ENCODE measurements at regions not wholly inside any gene's neighbourhood (a gene's known extent, or its start where the extent isn't known, plus 50 kb on each side); places are given as distances from the start of the nearest gene placed in this dataset.
"Not testable (repeated sequence)": the region's sequence is repeated elsewhere in the genome, so short reads cannot be mapped to it uniquely, and the experiment has no call there.

DNA sequence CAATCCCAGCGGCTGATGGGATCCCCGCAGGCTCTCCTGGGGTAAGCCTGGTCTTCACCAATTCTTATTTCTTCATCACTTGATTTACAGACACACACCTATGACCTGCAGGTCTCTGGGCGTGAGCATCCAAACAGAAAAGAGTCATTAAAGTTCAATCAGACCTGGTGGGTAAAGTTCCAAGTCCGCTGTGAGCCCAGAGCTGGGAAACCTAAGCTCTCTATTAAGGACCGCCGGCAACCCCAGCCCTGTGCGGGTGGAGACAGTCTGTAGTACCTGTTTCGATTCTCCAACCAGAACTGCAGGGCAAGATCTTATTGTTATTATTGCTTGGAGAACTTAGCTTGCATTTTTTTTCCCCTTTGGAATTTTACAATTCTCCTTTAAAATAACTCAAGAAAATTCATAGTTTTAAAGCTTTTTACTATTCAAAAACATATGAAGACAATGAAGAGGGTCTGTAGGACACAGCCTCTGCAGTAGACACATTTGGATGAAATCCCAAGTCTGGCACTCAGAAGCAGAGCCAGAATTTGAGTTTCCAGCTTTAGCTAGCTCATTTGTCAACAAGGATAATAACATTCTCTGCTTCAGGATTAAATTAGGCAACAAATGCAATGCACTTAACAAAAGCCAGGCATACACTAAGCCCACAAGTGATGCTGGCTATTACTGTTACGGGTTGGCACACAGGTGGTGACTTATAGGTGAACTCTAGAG is 376.4 kb downstream of the INSIG2 start:
- DNase-seq (ENCODE audit: low spot score) = no peak

GRCh38 chr2:118464046-118464445 is 375.8 kb downstream of the INSIG2 start:
- peak; percentile 19 for DNase-seq (ENCODE audit: low spot score)

DNA sequence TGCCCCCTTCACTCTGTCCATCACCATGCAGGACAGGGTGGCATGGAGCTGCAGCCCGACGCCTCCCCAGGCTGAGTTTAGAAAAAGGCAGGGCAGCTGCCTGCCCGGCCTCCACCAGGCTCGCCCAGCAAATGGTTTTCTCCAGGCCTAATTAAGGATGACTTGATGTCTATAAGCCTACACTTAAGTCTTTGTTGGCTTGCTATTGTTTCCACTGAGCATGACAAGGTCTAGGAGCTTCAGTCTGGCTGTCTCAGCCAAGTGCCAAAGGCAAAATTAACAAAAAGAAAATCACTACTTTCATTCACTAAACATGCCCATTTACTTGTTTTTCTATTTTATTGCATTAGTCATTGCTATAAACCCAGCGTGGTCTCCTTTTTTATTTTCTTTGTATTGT is 372.2 kb downstream of the INSIG2 start:
- DNase-seq (ENCODE audit: low spot score) = no peak

GRCh38 chr2:118459426-118459825 is 371.2 kb downstream of the INSIG2 start:
- DNase-seq (ENCODE audit: low spot score) = no peak

DNA sequence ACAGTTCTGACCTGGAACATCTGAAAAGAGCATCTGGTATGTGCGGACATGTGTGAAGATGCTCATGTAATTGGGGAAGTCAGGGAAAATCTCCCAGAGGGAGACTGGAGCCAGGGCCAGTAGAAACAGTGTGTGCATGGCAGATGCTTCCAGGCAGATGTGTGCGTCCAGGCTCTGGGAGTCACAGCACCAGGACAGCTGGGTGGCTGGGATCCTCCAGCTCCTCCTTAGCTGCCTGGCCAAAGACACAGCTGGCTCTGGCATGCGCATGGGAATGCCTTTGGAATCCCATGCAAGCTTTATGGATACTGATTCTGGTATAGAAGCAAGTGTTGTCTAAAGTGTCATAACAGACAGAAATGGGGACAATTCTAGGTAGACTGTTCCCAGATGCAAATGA is 369.7 kb downstream of the INSIG2 start:
- DNase-seq (ENCODE audit: low spot score) = no peak

DNA sequence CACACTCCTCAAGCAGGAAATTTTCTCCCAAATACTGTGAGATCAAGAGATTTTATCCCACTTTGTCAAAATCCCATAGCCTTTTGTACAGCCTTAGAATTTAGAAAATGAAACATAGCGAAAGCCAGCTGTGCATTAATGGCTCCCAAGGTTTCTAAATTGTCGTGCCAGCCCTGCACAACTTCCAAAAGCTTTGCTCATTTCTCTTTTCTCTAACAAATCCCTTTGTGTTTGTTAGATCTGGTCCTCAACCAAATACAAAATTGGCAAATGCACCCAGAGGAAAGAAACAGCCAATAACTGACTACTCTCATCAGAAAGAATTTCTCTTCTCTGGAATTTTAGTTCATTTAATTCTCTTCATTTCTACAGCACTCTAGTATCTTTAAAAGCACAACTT is 361.1 kb downstream of the INSIG2 start:
- DNase-seq (ENCODE audit: low spot score) = no peak

GRCh38 chr2:118443596-118443995 is 355.3 kb downstream of the INSIG2 start:
- DNase-seq (ENCODE audit: low spot score) = peak; percentile 68

DNA sequence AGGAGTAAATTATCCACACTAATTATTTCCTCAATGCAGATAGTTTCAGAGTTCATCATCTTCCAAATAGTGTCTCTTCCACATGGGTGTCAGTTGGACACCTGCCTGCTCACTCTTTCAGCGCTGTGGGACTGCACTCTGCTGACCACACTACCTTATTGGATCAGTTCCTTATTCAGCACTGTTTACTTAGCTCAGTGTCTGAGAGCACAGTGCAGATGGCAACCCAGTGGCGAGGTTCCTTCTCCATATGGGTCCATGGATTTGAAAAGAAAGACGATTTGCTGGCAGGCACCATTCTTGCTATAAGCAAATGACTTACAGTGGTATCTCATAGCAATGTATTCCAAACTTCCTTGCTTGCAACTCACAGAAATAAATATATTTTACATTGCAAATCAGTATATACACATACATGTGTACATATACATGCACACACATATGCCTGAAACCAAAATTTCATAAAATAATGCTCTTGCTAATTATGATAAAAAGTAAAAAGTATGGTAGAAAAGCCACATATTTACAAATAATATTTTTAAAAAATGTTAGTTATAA is 354.8 kb downstream of the INSIG2 start:
- DNase-seq (ENCODE audit: low spot score) = no peak

DNA sequence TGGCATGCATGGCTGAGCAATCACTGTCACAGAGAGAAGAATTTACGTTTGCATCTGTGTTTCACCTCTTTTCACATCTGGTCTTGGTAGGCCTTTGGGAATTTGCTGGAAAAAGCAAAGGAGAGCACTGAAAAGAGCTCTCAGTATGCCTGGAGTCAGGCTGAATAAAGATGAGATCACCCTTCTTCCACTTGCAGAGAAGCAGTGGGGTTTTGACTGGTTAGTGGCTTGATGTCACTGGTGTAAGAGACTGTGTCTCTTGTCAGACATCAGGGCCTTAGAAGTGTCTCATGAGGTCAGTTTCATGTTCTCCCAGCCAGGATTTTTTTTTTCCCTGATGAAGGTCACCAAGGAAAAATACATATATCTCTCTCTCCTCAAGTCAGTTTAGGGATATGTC is 353.8 kb downstream of the INSIG2 start:
- no peak for DNase-seq (ENCODE audit: low spot score)

DNA sequence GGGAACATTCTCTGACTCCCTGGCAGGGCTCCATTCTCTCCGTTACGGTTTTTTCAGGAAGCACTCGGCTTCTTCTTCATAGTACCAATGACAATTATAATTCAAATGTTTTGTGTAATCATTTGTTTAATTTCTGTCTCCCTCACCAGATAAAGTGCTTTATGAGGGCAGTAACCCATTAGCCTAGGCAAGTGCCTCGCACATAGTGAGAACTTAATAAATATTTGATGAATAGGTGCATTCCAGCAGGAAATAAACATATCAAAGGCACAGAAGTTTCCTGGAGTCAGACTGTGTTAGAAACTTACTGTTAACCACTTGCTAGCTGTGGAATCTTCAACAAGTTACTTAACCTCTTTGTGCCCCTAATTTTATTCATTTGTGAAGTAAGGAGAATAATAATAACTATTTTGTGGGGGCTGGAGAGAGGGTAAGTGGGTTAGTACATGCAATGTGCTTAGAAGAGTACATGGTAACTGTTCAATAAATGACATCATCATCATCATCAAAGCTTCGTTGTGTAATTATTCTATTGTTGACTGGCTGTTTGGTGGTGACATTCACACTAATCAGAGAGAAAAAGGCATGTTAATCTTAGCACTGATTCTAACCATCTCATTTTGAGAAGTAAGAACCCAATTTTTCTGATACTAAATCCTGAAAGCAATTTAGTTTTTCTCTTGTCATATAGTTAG is 352.3 kb downstream of the INSIG2 start:
- no peak for DNase-seq (ENCODE audit: low spot score)

DNA sequence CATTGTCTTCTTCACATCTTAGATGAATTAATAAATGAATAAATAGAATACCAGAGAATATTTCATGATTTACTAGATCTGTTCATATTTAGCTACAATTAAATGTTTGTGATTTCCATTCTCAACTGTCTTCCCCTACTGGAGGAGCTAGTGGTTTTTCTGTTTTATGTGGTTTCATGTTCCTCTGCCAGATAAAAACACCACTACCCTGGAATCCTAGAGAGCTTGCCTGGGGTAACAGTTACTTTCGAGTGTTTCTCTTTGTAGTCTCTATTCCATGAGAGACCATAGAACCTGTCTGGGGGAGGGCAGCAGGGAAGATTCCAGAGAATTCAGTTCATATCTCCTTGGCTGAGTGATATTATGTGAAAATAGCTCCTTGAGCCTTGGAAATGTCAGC is 349.2 kb downstream of the INSIG2 start:
- no peak for DNase-seq (ENCODE audit: low spot score)

- peak; percentile 27 for DNase-seq (ENCODE audit: low spot score)
Measured at GRCh38 chr2:118431997-118432396, 343.7 kb downstream of the INSIG2 start.

DNA sequence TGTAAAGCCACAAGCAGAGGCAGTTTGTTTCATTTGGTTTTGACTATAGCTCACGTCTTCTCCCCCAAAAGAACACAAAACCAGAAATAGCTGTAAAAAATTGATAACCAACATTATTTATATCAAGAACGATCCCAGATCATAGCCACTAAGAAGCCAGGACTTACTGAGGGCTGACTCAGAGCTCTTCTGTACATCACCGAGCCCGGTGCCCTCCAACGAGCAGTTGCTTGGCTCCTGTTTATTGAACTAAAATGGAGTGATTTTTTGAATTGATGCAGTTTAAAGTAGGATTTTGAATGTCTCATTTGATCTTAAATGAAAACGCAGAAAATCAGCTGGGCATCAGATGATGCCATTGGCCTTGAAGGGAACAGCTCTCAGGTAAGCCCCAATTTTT is 343.3 kb downstream of the INSIG2 start:
- no peak for DNase-seq (ENCODE audit: low spot score)

DNA sequence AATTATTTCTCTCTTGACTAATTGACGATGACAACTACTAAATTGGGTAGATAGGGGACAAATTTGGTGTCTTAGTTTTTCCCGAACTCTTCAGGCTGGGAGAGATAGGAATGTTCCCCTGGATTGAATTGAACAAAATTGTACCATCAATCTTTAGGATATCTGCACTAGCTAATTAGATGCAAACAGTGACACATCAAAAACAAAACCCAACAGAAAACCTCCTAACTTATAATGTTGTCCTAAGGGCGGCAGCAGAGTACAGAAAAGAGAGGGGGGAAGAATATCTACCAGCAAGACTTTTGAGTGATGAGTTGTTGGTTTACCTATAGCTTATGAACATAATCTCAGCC is 342.9 kb downstream of the INSIG2 start:
- DNase-seq (ENCODE audit: low spot score) = peak; percentile 64

GRCh38 chr2:118430510-118431164 is 342.4 kb downstream of the INSIG2 start:
- DNase-seq (ENCODE audit: low spot score) = peak; percentile 71

- no peak for DNase-seq (ENCODE audit: low spot score)
Measured at GRCh38 chr2:118425191-118425590, 336.9 kb downstream of the INSIG2 start.

DNA sequence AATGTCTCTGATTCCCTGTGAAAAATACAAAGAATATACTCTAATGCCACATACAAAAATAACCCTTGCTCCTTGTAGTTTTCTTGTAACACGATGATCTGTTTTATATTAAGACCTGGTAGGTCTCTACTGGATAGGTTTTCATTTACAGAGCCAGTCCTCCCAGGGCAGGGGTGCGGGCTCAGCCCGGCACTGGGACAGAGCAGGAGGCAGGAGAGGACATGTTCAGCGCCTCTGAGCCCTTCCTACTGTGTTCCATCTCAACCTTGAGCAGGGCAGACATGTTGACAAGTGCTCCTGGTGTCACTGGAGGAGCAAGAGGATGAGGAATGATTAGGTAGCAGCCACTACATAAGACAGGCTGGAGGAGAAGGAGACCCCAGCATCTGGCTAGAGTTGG is 335.5 kb downstream of the INSIG2 start:
- no peak for DNase-seq (ENCODE audit: low spot score)

- no peak for DNase-seq (ENCODE audit: low spot score)
Measured at GRCh38 chr2:118421648-118422047, 333.4 kb downstream of the INSIG2 start.

DNA sequence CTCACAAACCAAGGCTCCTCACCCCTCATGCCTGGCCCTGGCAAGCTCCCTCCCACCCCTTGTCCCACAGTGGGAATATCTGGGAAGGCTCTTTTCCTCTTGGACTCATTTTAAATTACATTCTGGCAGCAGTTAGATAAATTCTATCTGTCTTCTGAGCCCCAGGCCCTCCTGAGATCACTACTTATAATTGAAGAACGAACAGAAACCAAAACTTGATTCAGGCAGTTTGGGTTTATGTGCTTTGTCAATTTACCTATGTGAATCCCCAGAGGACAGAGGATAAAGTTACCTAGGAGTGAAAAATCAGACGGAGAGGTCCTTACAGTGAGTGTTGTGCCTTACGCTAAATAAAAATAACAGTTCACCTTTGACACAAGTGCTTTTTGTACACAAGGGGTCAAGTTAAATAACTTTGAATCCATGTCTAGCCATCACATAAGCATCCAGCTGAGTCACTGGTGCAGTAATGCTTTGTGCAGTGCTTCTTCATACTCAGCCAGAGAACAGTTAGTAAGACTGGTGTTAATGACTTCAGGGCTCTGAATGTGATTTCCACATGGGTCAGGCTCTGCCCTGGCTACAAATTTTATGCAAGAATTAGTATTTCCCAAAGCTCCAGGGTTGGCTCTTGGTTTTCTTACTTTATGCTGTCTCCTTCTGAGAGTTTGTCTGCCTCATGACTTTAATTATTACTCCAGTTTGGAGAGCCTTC is 329.3 kb downstream of the INSIG2 start:
- DNase-seq (ENCODE audit: low spot score) = peak; percentile 74

DNA sequence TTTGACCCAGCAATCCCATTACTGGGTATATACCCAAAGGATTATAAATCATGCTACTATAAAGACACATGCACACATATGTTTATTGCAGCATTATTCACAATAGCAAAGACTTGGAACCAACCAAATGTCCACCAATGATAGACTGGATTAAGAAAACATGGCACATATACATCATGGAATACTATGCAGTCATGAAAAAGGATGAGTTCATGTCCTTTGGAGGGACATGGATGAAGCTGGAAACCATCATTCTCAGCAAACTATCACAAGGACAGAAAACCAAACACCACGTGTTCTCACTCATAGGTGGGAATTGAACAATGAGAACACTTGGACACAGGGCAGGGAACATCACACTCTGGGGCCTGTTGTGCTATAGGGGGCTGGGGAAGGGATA is 326.9 kb downstream of the INSIG2 start:
- not testable (repeated sequence) for DNase-seq (ENCODE audit: low spot score)

DNA sequence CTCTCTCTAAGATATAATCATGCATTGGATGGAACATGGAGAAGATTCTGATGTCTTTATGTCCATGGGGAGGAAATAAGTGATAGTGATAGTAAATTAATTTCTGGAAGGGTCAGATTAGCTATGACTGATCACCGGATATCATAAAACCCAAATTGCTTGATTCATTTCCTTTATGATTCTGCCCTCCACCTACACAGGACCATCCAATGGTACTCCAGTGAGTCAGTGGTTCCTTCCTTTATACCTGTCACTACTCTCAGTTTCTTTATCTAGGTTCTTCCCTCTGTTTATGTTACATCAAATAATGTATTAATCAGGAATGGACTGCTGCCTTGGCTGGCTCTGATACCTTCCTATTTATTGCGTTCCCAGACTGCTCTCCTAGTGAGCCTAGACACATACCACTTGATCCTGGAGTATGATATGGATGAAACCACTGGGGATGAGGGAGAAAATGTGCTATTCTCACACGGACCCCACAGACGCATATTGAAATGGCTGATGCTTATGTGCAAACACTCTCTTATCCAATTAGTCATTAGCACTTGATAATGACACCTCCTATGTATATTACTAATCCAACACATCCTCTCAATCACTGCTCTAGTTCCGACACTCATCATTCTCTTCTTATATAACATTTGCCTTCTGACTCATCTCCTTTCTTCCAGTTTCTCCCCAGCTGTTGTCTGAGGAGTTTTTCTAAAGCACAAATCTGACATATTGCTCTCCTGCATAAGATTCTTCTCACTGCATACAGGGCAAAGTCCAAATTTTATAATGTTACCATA is 315.6 kb downstream of the INSIG2 start:
- peak; percentile 8 for DNase-seq (ENCODE audit: low spot score)

DNA sequence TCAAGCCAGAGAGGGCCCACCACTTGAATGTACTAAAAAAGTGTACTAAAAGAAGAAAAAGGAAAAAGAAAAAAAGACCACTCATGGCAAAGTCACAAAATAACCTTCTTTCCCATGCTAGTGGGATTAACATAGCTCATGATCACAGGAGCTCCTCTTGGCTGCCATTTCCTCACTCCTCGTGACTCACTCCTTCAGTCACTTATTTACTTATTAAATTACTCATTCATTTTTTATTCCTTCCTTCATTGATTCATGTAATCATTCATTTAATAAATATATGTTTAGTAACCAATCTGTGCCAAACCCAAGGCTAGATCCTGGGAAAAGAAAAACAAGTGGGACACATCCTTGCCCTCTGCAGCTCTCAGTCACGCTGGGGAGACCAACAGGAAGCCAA is 300.5 kb downstream of the INSIG2 start:
- DNase-seq (ENCODE audit: low spot score) = peak; percentile 41

Data from GM03348 (cell line).